SK-N-SH treated with all-trans-retinoic acid at 6 μM for 48 hours (cell line): ENCODE measurements at regions not wholly inside any gene's neighbourhood (a gene's known extent, or its start where the extent isn't known, plus 50 kb on each side); places are given as distances from the start of the nearest gene placed in this dataset.

ENCODE experiments used
- ATAC-seq: fragments of 200-7000 bp; cut with Tn5 transposase; 3 replicates; pipeline ENCODE4 v1.9.1; 2020; ENCODE audit warnings: mild to moderate bottlenecking, moderate library complexity
- ARNTL ChIP-seq: fragments of 450-650 bp; formaldehyde crosslinking; IDR thresholded peaks from 2 replicates; pipeline ENCODE4 v1.5.0; 2020; ENCODE audit warnings: low read depth, mild to moderate bottlenecking, moderate library complexity, borderline replicate concordance
- BACH2 ChIP-seq: fragments of 250-450 bp; sonication (Bioruptor Pico); IDR thresholded peaks from 2 replicates; pipeline ENCODE4 v1.9.0; 2021; ENCODE audit warnings: mild to moderate bottlenecking, borderline replicate concordance
- CSDC2 ChIP-seq: fragments of 250-450 bp; sonication (Bioruptor Pico); IDR thresholded peaks from 2 replicates; pipeline ENCODE4 v1.5.0; 2020; ENCODE audit warnings: mild to moderate bottlenecking, moderate library complexity
- ESRRG ChIP-seq: fragments of 250-450 bp; sonication (Bioruptor Pico); IDR thresholded peaks from 2 replicates; pipeline ENCODE4 v1.6.1; 2021; ENCODE audit warnings: mild to moderate bottlenecking
- ISL1 ChIP-seq: fragments of 250-450 bp; sonication (Bioruptor Pico); IDR thresholded peaks from 2 replicates; pipeline ENCODE4 v2.1.2; 2022; ENCODE audit warnings: mild to moderate bottlenecking, moderate library complexity
- OSR1 ChIP-seq: fragments of 250-450 bp; sonication (Bioruptor Pico); IDR thresholded peaks from 2 replicates; pipeline ENCODE4 v1.8.0; 2022; ENCODE audit warnings: moderate library complexity, mild to moderate bottlenecking, inconsistent platforms
- PPARA ChIP-seq: fragments of 250-450 bp; sonication (Bioruptor Pico); IDR thresholded peaks from 2 replicates; pipeline ENCODE4 v1.5.0; 2020; ENCODE audit warnings: mild to moderate bottlenecking, borderline replicate concordance
- RARB ChIP-seq: fragments of 250-450 bp; sonication (Bioruptor Pico); IDR thresholded peaks from 2 replicates; pipeline ENCODE4 v1.8.0; 2021; ENCODE audit warnings: mild to moderate bottlenecking, moderate library complexity
- SNAI2 ChIP-seq: fragments of 250-450 bp; sonication (Bioruptor Pico); IDR thresholded peaks from 2 replicates; pipeline ENCODE4 v1.5.0; 2020; ENCODE audit warnings: mild to moderate bottlenecking, moderate library complexity
- TCF4 ChIP-seq: fragments of 250-450 bp; sonication (Bioruptor Pico); IDR thresholded peaks from 2 replicates; pipeline ENCODE4 v1.8.0; 2021; ENCODE audit warnings: mild to moderate bottlenecking, moderate library complexity, borderline replicate concordance
- TOX ChIP-seq: fragments of 250-450 bp; sonication (Bioruptor Pico); IDR thresholded peaks from 2 replicates; pipeline ENCODE4 v1.8.0; 2021; ENCODE audit warnings: mild to moderate bottlenecking, moderate library complexity, borderline replicate concordance
- ZC3H10 ChIP-seq: fragments of 250-450 bp; sonication (Bioruptor Pico); IDR thresholded peaks from 2 replicates; pipeline ENCODE4 v1.5.1; 2021; ENCODE audit warnings: mild to moderate bottlenecking, moderate library complexity
- ZFP30 ChIP-seq: fragments of 450-650 bp; formaldehyde crosslinking; IDR thresholded peaks from 2 replicates; pipeline ENCODE4 v1.5.0; 2022; ENCODE audit warnings: mild to moderate bottlenecking, moderate library complexity
- ZNF565 ChIP-seq: fragments of 450-650 bp; formaldehyde crosslinking; conservative IDR thresholded peaks from 2 replicates; pipeline ENCODE4 v1.5.0; 2020; ENCODE audit warnings: low read depth, mild to moderate bottlenecking, moderate library complexity
- ZNF70 ChIP-seq: fragments of 450-650 bp; formaldehyde crosslinking; IDR thresholded peaks from 2 replicates; pipeline ENCODE4 v1.5.0; 2020; ENCODE audit warnings: mild to moderate bottlenecking, moderate library complexity
- ZNF8 ChIP-seq: fragments of 450-650 bp; formaldehyde crosslinking; IDR thresholded peaks from 2 replicates; pipeline ENCODE4 v1.5.0; 2020; ENCODE audit warnings: mild to moderate bottlenecking, moderate library complexity
- TF ChIP-seq, protein P1 (sequence below): fragments of 250-450 bp; sonication (Bioruptor Pico); IDR thresholded peaks from 2 replicates; pipeline ENCODE4 v1.8.0; 2020; ENCODE audit warnings: mild to moderate bottlenecking, moderate library complexity, borderline replicate concordance
- TF ChIP-seq, protein P2 (sequence below): fragments of 250-450 bp; sonication (Bioruptor Pico); IDR thresholded peaks from 2 replicates; pipeline ENCODE4 v1.5.1; 2020; ENCODE audit warnings: low read depth, mild to moderate bottlenecking, moderate library complexity
- TF ChIP-seq, protein P3 (sequence below): fragments of 250-450 bp; sonication (Bioruptor Pico); IDR thresholded peaks from 2 replicates; pipeline ENCODE4 v1.5.1; 2021; ENCODE audit warnings: mild to moderate bottlenecking, moderate library complexity
- TF ChIP-seq, protein P4 (sequence below): fragments of 250-450 bp; sonication (Bioruptor Pico); IDR thresholded peaks from 2 replicates; pipeline ENCODE4 v1.8.0; 2021; ENCODE audit warnings: low read depth, mild to moderate bottlenecking, moderate library complexity, borderline replicate concordance

DNA sequence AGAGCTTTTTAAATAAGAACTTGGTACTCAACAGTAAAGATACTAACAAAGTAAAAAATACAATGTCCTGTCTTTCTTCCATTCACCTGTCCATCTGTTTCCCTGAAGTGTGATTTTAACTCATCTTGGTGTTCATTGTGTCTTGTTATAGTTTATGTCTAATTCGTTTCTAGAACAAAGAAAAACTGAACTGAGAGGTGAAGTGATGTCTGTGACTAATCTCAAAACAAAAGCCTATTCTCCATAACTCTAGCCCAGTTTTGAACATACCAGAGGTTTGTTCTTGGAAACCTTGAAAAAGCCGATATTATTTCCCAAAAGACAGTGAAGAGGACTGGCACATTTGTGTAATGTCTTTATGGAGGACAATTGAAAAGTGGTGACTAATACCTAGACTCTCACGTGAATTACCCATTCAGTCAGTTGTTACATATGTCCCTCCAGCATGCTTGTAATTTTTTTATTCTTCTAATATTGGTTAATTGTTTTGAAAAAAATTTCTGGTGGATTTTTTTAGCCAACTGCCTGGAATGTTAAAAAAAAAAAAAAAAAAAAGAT lies 725.8 kb downstream of the SATB2 start:
- no peak for TF ChIP-seq ZNF70 (CRISPR knock-in tag)
- TF ChIP-seq SNAI2 (CRISPR knock-in tag), result no peak
- TF ChIP-seq ZNF565, result no peak
- no peak for TF ChIP-seq TOX (CRISPR knock-in tag)
- TF ChIP-seq, protein P1, sequence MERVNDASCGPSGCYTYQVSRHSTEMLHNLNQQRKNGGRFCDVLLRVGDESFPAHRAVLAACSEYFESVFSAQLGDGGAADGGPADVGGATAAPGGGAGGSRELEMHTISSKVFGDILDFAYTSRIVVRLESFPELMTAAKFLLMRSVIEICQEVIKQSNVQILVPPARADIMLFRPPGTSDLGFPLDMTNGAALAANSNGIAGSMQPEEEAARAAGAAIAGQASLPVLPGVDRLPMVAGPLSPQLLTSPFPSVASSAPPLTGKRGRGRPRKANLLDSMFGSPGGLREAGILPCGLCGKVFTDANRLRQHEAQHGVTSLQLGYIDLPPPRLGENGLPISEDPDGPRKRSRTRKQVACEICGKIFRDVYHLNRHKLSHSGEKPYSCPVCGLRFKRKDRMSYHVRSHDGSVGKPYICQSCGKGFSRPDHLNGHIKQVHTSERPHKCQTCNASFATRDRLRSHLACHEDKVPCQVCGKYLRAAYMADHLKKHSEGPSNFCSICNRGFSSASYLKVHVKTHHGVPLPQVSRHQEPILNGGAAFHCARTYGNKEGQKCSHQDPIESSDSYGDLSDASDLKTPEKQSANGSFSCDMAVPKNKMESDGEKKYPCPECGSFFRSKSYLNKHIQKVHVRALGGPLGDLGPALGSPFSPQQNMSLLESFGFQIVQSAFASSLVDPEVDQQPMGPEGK (CRISPR knock-in tag), result no peak
- TF ChIP-seq, protein P2, sequence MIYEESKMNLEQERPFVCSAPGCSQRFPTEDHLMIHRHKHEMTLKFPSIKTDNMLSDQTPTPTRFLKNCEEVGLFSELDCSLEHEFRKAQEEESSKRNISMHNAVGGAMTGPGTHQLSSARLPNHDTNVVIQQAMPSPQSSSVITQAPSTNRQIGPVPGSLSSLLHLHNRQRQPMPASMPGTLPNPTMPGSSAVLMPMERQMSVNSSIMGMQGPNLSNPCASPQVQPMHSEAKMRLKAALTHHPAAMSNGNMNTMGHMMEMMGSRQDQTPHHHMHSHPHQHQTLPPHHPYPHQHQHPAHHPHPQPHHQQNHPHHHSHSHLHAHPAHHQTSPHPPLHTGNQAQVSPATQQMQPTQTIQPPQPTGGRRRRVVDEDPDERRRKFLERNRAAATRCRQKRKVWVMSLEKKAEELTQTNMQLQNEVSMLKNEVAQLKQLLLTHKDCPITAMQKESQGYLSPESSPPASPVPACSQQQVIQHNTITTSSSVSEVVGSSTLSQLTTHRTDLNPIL, result no peak
- no peak for TF ChIP-seq ISL1 (CRISPR knock-in tag)
- ATAC-seq, result no peak

DNA sequence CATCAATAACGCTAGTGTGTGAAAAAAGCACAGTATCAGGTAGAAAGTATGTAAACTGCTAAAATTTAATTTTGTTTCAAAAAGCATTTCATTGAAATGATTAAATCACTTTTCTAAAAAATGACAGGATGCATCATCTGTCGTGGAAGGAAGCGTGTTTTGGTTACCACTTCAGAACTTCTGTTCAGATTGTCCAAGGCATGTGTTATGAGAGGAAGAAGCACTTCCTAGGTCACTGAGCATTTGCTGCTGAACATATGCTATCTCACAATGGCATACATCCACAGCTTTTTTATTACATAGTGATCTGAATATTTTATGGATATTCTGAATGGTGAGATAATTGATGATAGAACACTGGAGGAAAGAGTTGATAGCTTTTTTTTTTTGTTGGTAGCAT lies 737.5 kb downstream of the SATB2 start:
- no peak for ATAC-seq
- TF ChIP-seq ZNF70 (CRISPR knock-in tag) (no peak), ARNTL (CRISPR knock-in tag) (no peak), ESRRG (no peak), ZNF8 (no peak), ZC3H10 (CRISPR knock-in tag) (no peak)
- TF ChIP-seq, protein P2, result no peak

DNA sequence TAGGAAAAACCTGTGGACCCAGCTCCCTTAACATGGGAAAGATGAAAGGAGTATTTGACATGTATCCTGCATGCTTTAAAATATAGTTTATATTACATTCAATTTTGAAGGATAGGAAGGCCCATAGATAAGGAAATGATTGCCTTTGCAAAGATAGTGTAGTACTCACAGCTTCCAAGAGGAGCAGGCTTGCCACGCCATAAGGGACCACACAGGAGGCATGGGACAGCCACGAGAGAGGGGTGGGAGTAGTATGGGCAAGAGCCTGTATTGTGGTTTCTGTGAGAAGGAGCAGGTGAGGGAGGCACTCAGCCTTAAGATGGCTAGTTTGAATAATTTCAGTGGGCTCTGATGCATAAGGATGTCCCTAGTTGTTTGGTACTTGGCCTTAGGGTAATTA lies 740.3 kb downstream of the SATB2 start:
- no peak for ATAC-seq
- TF ChIP-seq ZFP30 (CRISPR knock-in tag) (no peak), ZNF70 (CRISPR knock-in tag) (no peak), OSR1 (no peak), ESRRG (no peak), PPARA (CRISPR knock-in tag) (no peak), BACH2 (CRISPR knock-in tag) (no peak), ZNF8 (no peak), ZC3H10 (CRISPR knock-in tag) (no peak), RARB (CRISPR knock-in tag) (no peak), ZNF565 (no peak), CSDC2 (CRISPR knock-in tag) (no peak)
- TF ChIP-seq, protein P2, result no peak
- TF ChIP-seq, protein P3, sequence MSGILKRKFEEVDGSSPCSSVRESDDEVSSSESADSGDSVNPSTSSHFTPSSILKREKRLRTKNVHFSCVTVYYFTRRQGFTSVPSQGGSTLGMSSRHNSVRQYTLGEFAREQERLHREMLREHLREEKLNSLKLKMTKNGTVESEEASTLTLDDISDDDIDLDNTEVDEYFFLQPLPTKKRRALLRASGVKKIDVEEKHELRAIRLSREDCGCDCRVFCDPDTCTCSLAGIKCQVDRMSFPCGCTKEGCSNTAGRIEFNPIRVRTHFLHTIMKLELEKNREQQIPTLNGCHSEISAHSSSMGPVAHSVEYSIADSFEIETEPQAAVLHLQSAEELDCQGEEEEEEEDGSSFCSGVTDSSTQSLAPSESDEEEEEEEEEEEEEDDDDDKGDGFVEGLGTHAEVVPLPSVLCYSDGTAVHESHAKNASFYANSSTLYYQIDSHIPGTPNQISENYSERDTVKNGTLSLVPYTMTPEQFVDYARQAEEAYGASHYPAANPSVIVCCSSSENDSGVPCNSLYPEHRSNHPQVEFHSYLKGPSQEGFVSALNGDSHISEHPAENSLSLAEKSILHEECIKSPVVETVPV (CRISPR knock-in tag), result no peak
- TF ChIP-seq, protein P1 (CRISPR knock-in tag), result no peak

DNA sequence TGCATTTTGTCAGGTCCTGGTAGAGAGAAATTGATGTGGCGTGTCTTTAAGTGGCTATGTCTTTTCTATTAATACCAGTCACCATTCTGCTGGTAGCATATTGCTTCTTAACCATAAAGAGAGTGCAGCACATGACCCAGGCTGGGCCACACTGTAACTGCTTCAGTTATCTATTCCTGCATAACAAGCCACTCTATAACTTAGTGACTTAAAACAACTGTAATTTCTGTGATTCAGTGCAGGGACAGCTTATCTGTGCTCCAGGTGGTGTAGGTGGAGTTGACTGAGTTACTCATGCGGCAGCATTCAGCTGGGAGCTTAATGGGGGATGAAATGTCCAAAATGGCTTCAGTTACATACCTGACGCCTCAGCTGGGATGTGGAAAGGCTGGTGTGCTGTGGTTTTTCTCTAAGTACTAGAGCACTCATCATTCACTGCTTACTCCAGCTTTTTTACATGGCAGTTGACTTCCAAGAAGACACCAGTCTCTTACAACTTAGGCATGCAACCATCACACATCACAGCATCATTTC lies 742.4 kb downstream of the SATB2 start:
- no peak for ATAC-seq
- TF ChIP-seq BACH2 (CRISPR knock-in tag), result no peak
- no peak for TF ChIP-seq ISL1 (CRISPR knock-in tag)
- TF ChIP-seq, protein P2, result no peak
- no peak for TF ChIP-seq OSR1
- TF ChIP-seq, protein P4, sequence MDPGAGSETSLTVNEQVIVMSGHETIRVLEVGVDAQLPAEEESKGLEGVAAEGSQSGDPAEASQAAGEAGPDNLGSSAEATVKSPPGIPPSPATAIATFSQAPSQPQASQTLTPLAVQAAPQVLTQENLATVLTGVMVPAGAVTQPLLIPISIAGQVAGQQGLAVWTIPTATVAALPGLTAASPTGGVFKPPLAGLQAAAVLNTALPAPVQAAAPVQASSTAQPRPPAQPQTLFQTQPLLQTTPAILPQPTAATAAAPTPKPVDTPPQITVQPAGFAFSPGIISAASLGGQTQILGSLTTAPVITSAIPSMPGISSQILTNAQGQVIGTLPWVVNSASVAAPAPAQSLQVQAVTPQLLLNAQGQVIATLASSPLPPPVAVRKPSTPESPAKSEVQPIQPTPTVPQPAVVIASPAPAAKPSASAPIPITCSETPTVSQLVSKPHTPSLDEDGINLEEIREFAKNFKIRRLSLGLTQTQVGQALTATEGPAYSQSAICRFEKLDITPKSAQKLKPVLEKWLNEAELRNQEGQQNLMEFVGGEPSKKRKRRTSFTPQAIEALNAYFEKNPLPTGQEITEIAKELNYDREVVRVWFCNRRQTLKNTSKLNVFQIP (CRISPR knock-in tag), result no peak
- no peak for TF ChIP-seq ZNF70 (CRISPR knock-in tag)
- no peak for TF ChIP-seq ZNF565
- no peak for TF ChIP-seq ZFP30 (CRISPR knock-in tag)
- TF ChIP-seq, protein P3 (CRISPR knock-in tag), result no peak
- TF ChIP-seq CSDC2 (CRISPR knock-in tag), result no peak
- TF ChIP-seq RARB (CRISPR knock-in tag), result no peak
- no peak for TF ChIP-seq SNAI2 (CRISPR knock-in tag)
- no peak for TF ChIP-seq TOX (CRISPR knock-in tag)
- TF ChIP-seq TCF4 (CRISPR knock-in tag), result no peak
